H1 (cell line): ENCODE measurements at regions not wholly inside any gene's neighbourhood (a gene's known extent, or its start where the extent isn't known, plus 50 kb on each side); places are given as distances from the start of the nearest gene placed in this dataset.

Experiments used
- TF ChIP-seq, protein P1 (sequence below): IDR thresholded peaks from 2 replicates; pipeline ENCODE4 v1.6.1; 2012; ENCODE audit warnings: low read length, inconsistent platforms

DNA sequence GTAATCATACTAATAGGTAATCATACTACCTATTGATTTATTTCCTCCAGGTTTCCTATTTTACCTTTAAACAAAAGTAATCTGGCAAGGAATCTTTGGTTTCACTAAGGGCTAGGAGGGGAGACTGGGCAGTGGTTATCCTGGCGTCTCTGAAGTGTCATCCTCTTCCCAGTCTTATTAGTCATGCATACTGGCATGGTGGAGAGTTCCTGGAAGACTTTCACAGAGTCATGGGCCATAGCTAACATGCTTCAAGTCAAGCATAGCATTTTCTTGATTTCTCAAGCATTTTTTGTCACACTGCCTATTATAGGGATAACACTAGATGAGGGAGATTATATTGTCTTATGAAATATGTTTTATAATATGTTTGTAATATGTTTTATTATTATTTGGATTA, 64.0 kb upstream of the ASB17 start (continued):
- TF ChIP-seq, protein P1, sequence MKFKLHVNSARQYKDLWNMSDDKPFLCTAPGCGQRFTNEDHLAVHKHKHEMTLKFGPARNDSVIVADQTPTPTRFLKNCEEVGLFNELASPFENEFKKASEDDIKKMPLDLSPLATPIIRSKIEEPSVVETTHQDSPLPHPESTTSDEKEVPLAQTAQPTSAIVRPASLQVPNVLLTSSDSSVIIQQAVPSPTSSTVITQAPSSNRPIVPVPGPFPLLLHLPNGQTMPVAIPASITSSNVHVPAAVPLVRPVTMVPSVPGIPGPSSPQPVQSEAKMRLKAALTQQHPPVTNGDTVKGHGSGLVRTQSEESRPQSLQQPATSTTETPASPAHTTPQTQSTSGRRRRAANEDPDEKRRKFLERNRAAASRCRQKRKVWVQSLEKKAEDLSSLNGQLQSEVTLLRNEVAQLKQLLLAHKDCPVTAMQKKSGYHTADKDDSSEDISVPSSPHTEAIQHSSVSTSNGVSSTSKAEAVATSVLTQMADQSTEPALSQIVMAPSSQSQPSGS = no peak
- TF ChIP-seq, all 59 proteins: peak for 0
